ENCODE measurements at regions not wholly inside any gene's neighbourhood (a gene's known extent, or its start where the extent isn't known, plus 50 kb on each side); places are given as distances from the start of the nearest gene placed in this dataset.

GRCh38 chr7:57399251-57399940 lies 50.6 kb upstream of the ZNF716 start:
- no peak overlapping the region for H3K4me3 ChIP-seq (ENCODE audit: low read length)
- H3K36me3 ChIP-seq (ENCODE audit: insufficient read depth, low read length): no peaks in the 10 kb centered on the region
- no peaks in the 10 kb centered on the region for H3K27me3 ChIP-seq (ENCODE audit: control insufficient read depth in 1 of 2, insufficient read depth in 2 of 2, low read length in 2 of 2)
- intact Hi-C loops (cut with DNase I, micrococcal nuclease): no loop called here
- H3K36me3 Mint-ChIP-seq (ENCODE audit: low read depth): peaks cover 4% of the 10 kb centered on the region
- H3K9me3 Mint-ChIP-seq: peaks cover 13% of the 10 kb centered on the region
- no peak for TF ChIP-seq CTCF (IDR thresholded peaks at IDR 0.05)
- no peaks in the 10 kb centered on the region for H3K27me3 Mint-ChIP-seq
- ATAC-seq (ENCODE audit: poor library complexity) (no peak), DNase-seq (no peak)
- H3K9me3 ChIP-seq (ENCODE audit: control insufficient read depth in 1 of 2, insufficient read depth in 1 of 2, low read length in 2 of 2): peaks cover 14 to 63% of the 10 kb centered on the region in 2 experiments
- CTCF ChIA-PET: no interaction called here
- no peaks in the 10 kb centered on the region for H3K4me1 Mint-ChIP-seq (ENCODE audit: low read depth)
- H3K27ac ChIP-seq (ENCODE audit: low read depth in 1 of 2, low read length in 2 of 2): no peak overlapping the region
- H3K4me1 ChIP-seq (ENCODE audit: insufficient read depth, low read length): no peaks in the 10 kb centered on the region
- no peak overlapping the region for H3K4me3 Mint-ChIP-seq
- H3K27ac Mint-ChIP-seq: no peak overlapping the region
- POLR2A ChIA-PET: no interaction called here

DNA sequence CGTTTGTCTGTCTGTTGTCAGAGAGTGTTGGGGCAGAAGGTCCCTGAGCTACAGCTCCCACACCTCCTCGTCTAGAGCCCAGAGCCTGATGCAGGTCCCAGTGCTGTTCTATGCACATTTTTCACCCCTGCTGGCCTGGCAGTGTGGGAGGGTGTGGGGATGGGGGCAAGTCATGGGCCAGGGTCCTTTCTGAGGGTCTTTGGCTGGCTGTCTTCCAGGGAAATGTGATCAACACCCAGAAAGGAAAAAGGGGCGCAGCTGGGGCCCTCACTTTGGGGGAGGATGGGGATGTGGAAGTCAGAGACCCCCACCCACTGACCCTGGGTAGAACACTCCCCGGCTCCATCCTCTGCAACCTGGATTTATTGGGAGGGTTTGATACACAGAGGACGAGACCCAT lies 50.0 kb upstream of the ZNF716 start:
- Histone ChIP-seq H3K4me1 (ENCODE audit: insufficient read depth, low read length) (no peaks in the 10 kb centered on the region), H3K27ac (ENCODE audit: low read depth in 1 of 2, low read length in 2 of 2) (no peak overlapping the region), H3K9me3 (ENCODE audit: control insufficient read depth in 1 of 2, insufficient read depth in 1 of 2, low read length in 2 of 2) (peaks cover 15 to 66% of the 10 kb centered on the region in 2 experiments), H3K27me3 (ENCODE audit: control insufficient read depth in 1 of 2, insufficient read depth in 2 of 2, low read length in 2 of 2) (no peaks in the 10 kb centered on the region), H3K36me3 (ENCODE audit: insufficient read depth, low read length) (no peaks in the 10 kb centered on the region), H3K4me3 (ENCODE audit: low read length) (no peak overlapping the region)
- Mint-ChIP-seq H3K27ac (no peak overlapping the region), H3K9me3 (peaks cover 10% of the 10 kb centered on the region), H3K4me1 (ENCODE audit: low read depth) (no peaks in the 10 kb centered on the region), H3K4me3 (no peak overlapping the region), H3K27me3 (no peaks in the 10 kb centered on the region), H3K36me3 (ENCODE audit: low read depth) (peaks cover 4% of the 10 kb centered on the region)
- no peak for TF ChIP-seq CTCF (IDR thresholded peaks at IDR 0.05)
- DNase-seq: no peak
- ChIA-PET CTCF (no interaction called here), POLR2A (no interaction called here)
- no peak for ATAC-seq (ENCODE audit: poor library complexity)
- intact Hi-C loops (cut with DNase I, micrococcal nuclease): no loop called here

Measured in CD4-positive, alpha-beta T cell (primary cell).